Esophagus muscularis mucosa (tissue), 4 donors: ENCODE measurements at regions not wholly inside any gene's neighbourhood (a gene's known extent, or its start where the extent isn't known, plus 50 kb on each side); places are given as distances from the start of the nearest gene placed in this dataset.

ENCODE experiments used
- DNase-seq: peaks from one replicate; pipeline ENCODE4 v3.0.0-alpha.2; 2017; ENCODE audit errors: extremely low spot score
- H3K27ac ChIP-seq, 4 donors: fragments of 200-600 bp; sonication (generic); replicated peaks in 1 of 4; 1 replicate in 3 of 4; 2 replicates in 1 of 4; pipeline ENCODE4 v1.5.1; 2016 to 2019; ENCODE audit warnings: mild to moderate bottlenecking in 1 of 4
- H3K27me3 ChIP-seq, 4 donors: fragments of 200-600 bp; sonication (generic); one replicate each; pipeline versions ENCODE4 v1.5.1 to v1.6.0; 2016 to 2019
- H3K36me3 ChIP-seq, 4 donors: fragments of 200-600 bp; sonication (generic); one replicate each; pipeline ENCODE4 v1.5.1; 2016 to 2019
- H3K4me1 ChIP-seq, 4 donors: fragments of 200-600 bp; sonication (generic); one replicate each; pipeline ENCODE4 v1.5.1; 2016 to 2019
- H3K4me3 ChIP-seq, 4 donors: fragments of 200-600 bp; sonication (generic); 1 replicate in 2 of 4; 2 replicates in 2 of 4; pipeline ENCODE4 v1.5.1; 2016 to 2019; ENCODE audit warnings: mild to moderate bottlenecking in 4 of 4, moderate library complexity in 1 of 4
- H3K9me3 ChIP-seq, 4 donors: fragments of 200-600 bp; sonication (generic); 1 replicate in 3 of 4; 2 replicates in 1 of 4; pipeline ENCODE4 v1.5.1; 2016 to 2019
- CTCF ChIP-seq, 3 experiments: fragments of 200-600 bp in 2 of 3; fragments of 450-650 bp in 1 of 3; sonication (generic) in 2 of 3; IDR thresholded peaks; one replicate each; pipeline ENCODE4 v1.5.1; 2017 to 2019; ENCODE audit warnings: antibody characterized with exemption in 3 of 3, mild to moderate bottlenecking in 2 of 3, moderate library complexity in 1 of 3
- EP300 ChIP-seq: sonication (generic); formaldehyde crosslinking; IDR thresholded peaks from one replicate; pipeline ENCODE4 v1.6.1; 2017; ENCODE audit warnings: antibody characterized with exemption
- POLR2A ChIP-seq: fragments of 450-650 bp; IDR thresholded peaks from one replicate; pipeline ENCODE4 v1.6.1; 2017; ENCODE audit warnings: antibody characterized with exemption, moderate library complexity, mild to moderate bottlenecking, low read depth
- POLR2AphosphoS5 ChIP-seq, 2 donors: sonication (generic); formaldehyde crosslinking; IDR thresholded peaks; one replicate each; pipeline ENCODE4 v1.6.1; 2017; ENCODE audit warnings: antibody characterized with exemption in 2 of 2
- WGBS: methylation state at CpG from one replicate; pipeline ENCODE4 v1.1.5; 2018; 5-methylcytosine and 5-hydroxymethylcytosine counted together
- intact Hi-C: fragments of 100-400 bp; cut with DNase I; formaldehyde crosslinking; loops from one replicate; pipeline ENCODE4 v1.15.1; 2023

- 80% methylated on average over 10 of the region's 10 CpGs for WGBS
- Histone ChIP-seq H3K27me3 (no peaks in the 10 kb centered on the region), H3K9me3 (no peaks in the 10 kb centered on the region), H3K4me1 (peaks cover 0 to 13% (median 6%) of the 10 kb centered on the region in 4 donors), H3K27ac (no peak overlapping the region), H3K4me3 (no peak overlapping the region), H3K36me3 (no peaks in the 10 kb centered on the region)
- intact Hi-C loops: no loop called here
- TF ChIP-seq POLR2A (no peak), CTCF (IDR thresholded peaks at IDR 0.05) (no peak), POLR2AphosphoS5 (IDR thresholded peaks at IDR 0.05) (no peak), EP300 (no peak)
- DNase-seq: no peak
These were observed 81.4 kb upstream of the PIK3R1 start for GRCh38 chr5:68134033-68134668.

GRCh38 chr5:68130253-68130652 lies 85.3 kb upstream of the PIK3R1 start:
- intact Hi-C loops: no loop called here
- Histone ChIP-seq H3K36me3 (no peaks in the 10 kb centered on the region), H3K9me3 (no peaks in the 10 kb centered on the region), H3K27ac (no peak overlapping the region), H3K27me3 (no peaks in the 10 kb centered on the region), H3K4me1 (no peaks in the 10 kb centered on the region), H3K4me3 (no peak overlapping the region)
- WGBS: 91% methylated on average over 2 of the region's 2 CpGs
- TF ChIP-seq POLR2AphosphoS5 (IDR thresholded peaks at IDR 0.05) (no peak), CTCF (IDR thresholded peaks at IDR 0.05) (no peak), EP300 (no peak), POLR2A (no peak)
- DNase-seq: no peak

GRCh38 chr5:68129364-68129763 lies 86.2 kb upstream of the PIK3R1 start:
- Histone ChIP-seq H3K4me1 (no peaks in the 10 kb centered on the region), H3K9me3 (no peaks in the 10 kb centered on the region), H3K27me3 (no peaks in the 10 kb centered on the region), H3K4me3 (no peak overlapping the region), H3K27ac (no peak overlapping the region), H3K36me3 (no peaks in the 10 kb centered on the region)
- DNase-seq: no peak
- intact Hi-C loops: no loop called here
- TF ChIP-seq POLR2AphosphoS5 (IDR thresholded peaks at IDR 0.05) (no peak), POLR2A (no peak), CTCF (IDR thresholded peaks at IDR 0.05) (no peak), EP300 (no peak)
- 82% methylated on average over 4 of the region's 4 CpGs for WGBS

GRCh38 chr5:68126886-68127285 lies 88.7 kb upstream of the PIK3R1 start:
- no peaks in the 10 kb centered on the region for H3K4me1 ChIP-seq
- WGBS: 92% methylated on average over 2 of the region's 2 CpGs
- H3K27ac ChIP-seq: no peak overlapping the region
- no peaks in the 10 kb centered on the region for H3K9me3 ChIP-seq
- intact Hi-C loops: no loop called here
- no peak for DNase-seq
- no peak for TF ChIP-seq POLR2A
- no peak for TF ChIP-seq CTCF (IDR thresholded peaks at IDR 0.05)
- TF ChIP-seq POLR2AphosphoS5 (IDR thresholded peaks at IDR 0.05): no peak
- no peak for TF ChIP-seq EP300
- H3K27me3 ChIP-seq: no peaks in the 10 kb centered on the region
- no peak overlapping the region for H3K4me3 ChIP-seq
- H3K36me3 ChIP-seq: no peaks in the 10 kb centered on the region
